ENCODE measurements at regions not wholly inside any gene's neighbourhood (a gene's known extent, or its start where the extent isn't known, plus 50 kb on each side); places are given as distances from the start of the nearest gene placed in this dataset.

GRCh38 chr3:140767566-140767965 lies 89.7 kb downstream of the TRIM42 start:
- no peak overlapping the region for H3K27ac Mint-ChIP-seq
- no peaks in the 10 kb centered on the region for H3K9me3 Mint-ChIP-seq
- TF ChIP-seq CTCF (IDR thresholded peaks at IDR 0.05) = no peak
- H3K27me3 Mint-ChIP-seq (ENCODE audit: low read depth, poor library complexity) = peaks cover 10% of the 10 kb centered on the region
- H3K4me1 Mint-ChIP-seq = no peaks in the 10 kb centered on the region
- no peak overlapping the region for H3K4me3 Mint-ChIP-seq
- no peaks in the 10 kb centered on the region for H3K36me3 Mint-ChIP-seq (ENCODE audit: low read depth)
- DNase-seq = no peak

GRCh38 chr3:140768941-140769340 lies 91.1 kb downstream of the TRIM42 start:
- no peak for TF ChIP-seq CTCF (IDR thresholded peaks at IDR 0.05)
- no peak overlapping the region for H3K4me3 Mint-ChIP-seq
- no peaks in the 10 kb centered on the region for H3K4me1 Mint-ChIP-seq
- no peaks in the 10 kb centered on the region for H3K36me3 Mint-ChIP-seq (ENCODE audit: low read depth)
- peaks cover 10% of the 10 kb centered on the region for H3K27me3 Mint-ChIP-seq (ENCODE audit: low read depth, poor library complexity)
- no peak for DNase-seq
- H3K9me3 Mint-ChIP-seq = no peaks in the 10 kb centered on the region
- no peak overlapping the region for H3K27ac Mint-ChIP-seq

GRCh38 chr3:140769951-140770350 lies 92.1 kb downstream of the TRIM42 start:
- TF ChIP-seq CTCF (IDR thresholded peaks at IDR 0.05) = no peak
- Mint-ChIP-seq H3K27me3 (ENCODE audit: low read depth, poor library complexity) (peaks cover 10% of the 10 kb centered on the region), H3K36me3 (ENCODE audit: low read depth) (no peaks in the 10 kb centered on the region), H3K9me3 (peaks cover 6% of the 10 kb centered on the region), H3K4me3 (no peak overlapping the region), H3K27ac (no peak overlapping the region), H3K4me1 (no peaks in the 10 kb centered on the region)
- DNase-seq = no peak

GRCh38 chr3:140770977-140771667 lies 93.3 kb downstream of the TRIM42 start:
- no peak for DNase-seq
- Mint-ChIP-seq H3K4me1 (no peaks in the 10 kb centered on the region), H3K27ac (no peak overlapping the region), H3K36me3 (ENCODE audit: low read depth) (peaks cover 1% of the 10 kb centered on the region), H3K27me3 (ENCODE audit: low read depth, poor library complexity) (peaks cover 7% of the 10 kb centered on the region), H3K4me3 (no peak overlapping the region), H3K9me3 (peaks cover 11% of the 10 kb centered on the region)
- no peak for TF ChIP-seq CTCF (IDR thresholded peaks at IDR 0.05)

- Mint-ChIP-seq H3K9me3 (peaks cover 20% of the 10 kb centered on the region), H3K4me1 (no peaks in the 10 kb centered on the region), H3K27ac (no peak overlapping the region), H3K4me3 (no peak overlapping the region), H3K27me3 (ENCODE audit: low read depth, poor library complexity) (no peaks in the 10 kb centered on the region), H3K36me3 (ENCODE audit: low read depth) (peaks cover 6% of the 10 kb centered on the region)
- no peak for DNase-seq
- TF ChIP-seq CTCF (IDR thresholded peaks at IDR 0.05) = no peak
Observed at GRCh38 chr3:140777631-140778233, 99.9 kb downstream of the TRIM42 start.

GRCh38 chr3:140791368-140791767 lies 113.5 kb downstream of the TRIM42 start:
- Mint-ChIP-seq H3K9me3 (peaks cover 26% of the 10 kb centered on the region), H3K27me3 (ENCODE audit: low read depth, poor library complexity) (peaks cover 3% of the 10 kb centered on the region), H3K36me3 (ENCODE audit: low read depth) (peaks cover 7% of the 10 kb centered on the region), H3K4me3 (no peak overlapping the region), H3K4me1 (no peaks in the 10 kb centered on the region), H3K27ac (no peak overlapping the region)
- no peak for TF ChIP-seq CTCF (IDR thresholded peaks at IDR 0.05)
- no peak for DNase-seq
